Right atrium auricular region (tissue), 2 donors: ENCODE measurements at regions not wholly inside any gene's neighbourhood (a gene's known extent, or its start where the extent isn't known, plus 50 kb on each side); places are given as distances from the start of the nearest gene placed in this dataset.

Source experiments
- DNase-seq: peaks from one replicate; pipeline ENCODE4 v3.0.0-alpha.2; 2019; ENCODE audit warnings: low spot score
- H3K27ac ChIP-seq, 2 donors: fragments of 200-600 bp; sonication (generic); 1 replicate in 1 of 2; 2 replicates in 1 of 2; pipeline ENCODE4 v1.5.1; 2016 to 2019
- H3K27me3 ChIP-seq, 2 donors: fragments of 200-600 bp; sonication (generic); one replicate each; pipeline versions ENCODE4 v1.5.1 to v1.6.0; 2017 to 2019
- H3K36me3 ChIP-seq: fragments of 200-600 bp; sonication (generic); one replicate; pipeline ENCODE4 v1.5.1; 2016
- H3K4me1 ChIP-seq, 2 donors: fragments of 200-600 bp; sonication (generic); one replicate each; pipeline versions ENCODE4 v1.5.1 to v1.6.0; 2017 to 2019
- H3K4me3 ChIP-seq, 2 donors: fragments of 200-600 bp; sonication (generic); 1 replicate in 1 of 2; 2 replicates in 1 of 2; pipeline ENCODE4 v1.5.1; 2017 to 2019; ENCODE audit warnings: mild to moderate bottlenecking in 1 of 2, moderate library complexity in 1 of 2
- H3K9me3 ChIP-seq, 2 donors: fragments of 200-600 bp; sonication (generic); one replicate each; pipeline ENCODE4 v1.5.1; 2019
- TF ChIP-seq, protein P1 (sequence below), 2 donors: fragments of 200-600 bp; sonication (generic); IDR thresholded peaks; one replicate each; pipeline ENCODE4 v1.5.1; 2019; ENCODE audit warnings: antibody characterized with exemption in 2 of 2

DNA sequence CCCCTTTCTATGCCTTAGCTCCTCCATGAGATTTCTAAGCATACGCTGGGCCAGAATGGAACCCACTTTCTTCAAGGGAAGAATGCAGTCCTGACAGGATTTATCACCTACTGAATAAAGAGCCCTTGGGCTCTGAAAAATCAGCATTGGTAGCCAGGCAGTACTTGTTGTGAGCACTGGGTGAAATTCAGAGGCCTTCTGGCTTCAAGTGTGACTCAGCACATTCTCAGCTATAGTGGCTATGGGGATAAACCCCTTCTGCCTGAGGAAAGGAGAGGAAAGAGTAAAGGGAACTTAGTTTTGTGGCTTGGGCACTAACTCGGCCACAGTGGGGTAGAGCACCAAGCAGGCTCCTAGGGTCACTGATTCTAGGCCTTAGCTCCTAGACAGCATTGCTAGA lies 574.8 kb downstream of the JRKL start:
- DNase-seq = no peak

DNA sequence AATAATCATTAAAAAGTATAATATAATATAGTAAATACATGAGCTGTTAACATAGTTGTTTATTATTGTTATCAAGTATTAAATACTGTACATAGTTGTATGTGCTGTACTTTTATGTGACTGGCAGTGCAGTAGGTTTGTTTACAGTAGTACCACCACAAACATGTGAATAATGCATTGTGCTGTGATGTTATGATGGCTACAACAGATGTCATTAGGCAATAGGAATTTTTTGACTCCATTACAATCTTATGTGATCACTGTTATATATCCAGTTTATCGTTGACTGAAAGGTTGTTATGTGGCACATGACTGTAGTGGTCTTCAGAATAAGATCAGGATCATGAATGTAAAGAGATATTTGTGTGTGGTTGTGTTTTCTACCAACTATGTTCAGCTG lies 577.8 kb downstream of the JRKL start:
- H3K4me3 ChIP-seq = no peak overlapping the region
- no peaks in the 10 kb centered on the region for H3K36me3 ChIP-seq
- H3K4me1 ChIP-seq = no peaks in the 10 kb centered on the region
- H3K9me3 ChIP-seq = no peaks in the 10 kb centered on the region
- DNase-seq = no peak
- no peaks in the 10 kb centered on the region for H3K27me3 ChIP-seq
- no peak overlapping the region for H3K27ac ChIP-seq
- TF ChIP-seq, protein P1, sequence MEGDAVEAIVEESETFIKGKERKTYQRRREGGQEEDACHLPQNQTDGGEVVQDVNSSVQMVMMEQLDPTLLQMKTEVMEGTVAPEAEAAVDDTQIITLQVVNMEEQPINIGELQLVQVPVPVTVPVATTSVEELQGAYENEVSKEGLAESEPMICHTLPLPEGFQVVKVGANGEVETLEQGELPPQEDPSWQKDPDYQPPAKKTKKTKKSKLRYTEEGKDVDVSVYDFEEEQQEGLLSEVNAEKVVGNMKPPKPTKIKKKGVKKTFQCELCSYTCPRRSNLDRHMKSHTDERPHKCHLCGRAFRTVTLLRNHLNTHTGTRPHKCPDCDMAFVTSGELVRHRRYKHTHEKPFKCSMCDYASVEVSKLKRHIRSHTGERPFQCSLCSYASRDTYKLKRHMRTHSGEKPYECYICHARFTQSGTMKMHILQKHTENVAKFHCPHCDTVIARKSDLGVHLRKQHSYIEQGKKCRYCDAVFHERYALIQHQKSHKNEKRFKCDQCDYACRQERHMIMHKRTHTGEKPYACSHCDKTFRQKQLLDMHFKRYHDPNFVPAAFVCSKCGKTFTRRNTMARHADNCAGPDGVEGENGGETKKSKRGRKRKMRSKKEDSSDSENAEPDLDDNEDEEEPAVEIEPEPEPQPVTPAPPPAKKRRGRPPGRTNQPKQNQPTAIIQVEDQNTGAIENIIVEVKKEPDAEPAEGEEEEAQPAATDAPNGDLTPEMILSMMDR (IDR thresholded peaks at IDR 0.05) = no peak

More for the DNA sequence above, 574.8 kb downstream of the JRKL start:
- Histone ChIP-seq H3K4me3 (no peak overlapping the region), H3K27ac (no peak overlapping the region), H3K4me1 (no peaks in the 10 kb centered on the region), H3K9me3 (no peaks in the 10 kb centered on the region), H3K36me3 (no peaks in the 10 kb centered on the region), H3K27me3 (no peaks in the 10 kb centered on the region)
- TF ChIP-seq, protein P1 (IDR thresholded peaks at IDR 0.05) = no peak

DNA sequence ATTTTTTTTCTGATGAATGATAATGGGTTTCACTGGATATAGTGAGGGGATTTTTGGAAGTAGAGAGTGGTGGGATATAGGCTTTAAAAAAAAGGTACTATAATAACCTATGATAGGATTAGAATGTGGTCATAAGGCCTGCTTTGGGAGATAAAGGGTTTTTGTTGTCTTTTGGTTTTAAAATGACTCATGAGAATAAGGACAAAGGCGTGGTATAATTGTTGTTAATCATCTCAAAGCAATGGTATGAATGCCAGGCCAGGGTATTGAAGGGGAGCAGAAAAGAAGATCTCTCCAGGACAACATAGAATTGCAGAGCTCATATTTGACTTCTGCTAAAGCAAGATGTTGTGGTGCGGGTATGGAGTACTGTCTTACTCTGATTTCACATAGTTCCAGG lies 579.4 kb downstream of the JRKL start:
- no peak for DNase-seq
- Histone ChIP-seq H3K9me3 (no peaks in the 10 kb centered on the region), H3K27me3 (no peaks in the 10 kb centered on the region), H3K4me1 (no peaks in the 10 kb centered on the region), H3K36me3 (no peaks in the 10 kb centered on the region), H3K4me3 (no peak overlapping the region), H3K27ac (no peak overlapping the region)
- TF ChIP-seq, protein P1 (IDR thresholded peaks at IDR 0.05) = no peak

DNA sequence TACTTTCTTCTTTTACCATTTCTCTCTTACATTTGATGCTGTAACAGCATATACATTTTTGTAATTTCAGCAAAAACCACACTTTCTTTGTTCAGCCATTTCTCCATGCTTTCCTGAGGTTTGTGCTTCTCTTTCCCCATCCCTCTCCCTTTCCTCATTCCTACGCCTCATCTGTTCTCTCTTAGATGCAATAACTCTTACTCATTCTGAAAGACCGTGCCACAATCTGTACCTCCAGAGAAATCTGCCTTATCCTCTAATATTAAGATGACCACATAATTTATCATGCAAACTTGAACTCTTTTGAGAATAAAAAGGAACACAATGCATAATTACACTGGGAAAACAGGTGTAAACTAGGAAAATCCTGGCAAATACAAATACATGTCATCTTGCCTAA lies 588.9 kb downstream of the JRKL start:
- no peak overlapping the region for H3K27ac ChIP-seq
- TF ChIP-seq, protein P1 (IDR thresholded peaks at IDR 0.05) = no peak
- H3K27me3 ChIP-seq = no peaks in the 10 kb centered on the region
- no peak overlapping the region for H3K4me3 ChIP-seq
- no peak for DNase-seq
- no peaks in the 10 kb centered on the region for H3K4me1 ChIP-seq
- H3K36me3 ChIP-seq = no peaks in the 10 kb centered on the region
- no peaks in the 10 kb centered on the region for H3K9me3 ChIP-seq

DNA sequence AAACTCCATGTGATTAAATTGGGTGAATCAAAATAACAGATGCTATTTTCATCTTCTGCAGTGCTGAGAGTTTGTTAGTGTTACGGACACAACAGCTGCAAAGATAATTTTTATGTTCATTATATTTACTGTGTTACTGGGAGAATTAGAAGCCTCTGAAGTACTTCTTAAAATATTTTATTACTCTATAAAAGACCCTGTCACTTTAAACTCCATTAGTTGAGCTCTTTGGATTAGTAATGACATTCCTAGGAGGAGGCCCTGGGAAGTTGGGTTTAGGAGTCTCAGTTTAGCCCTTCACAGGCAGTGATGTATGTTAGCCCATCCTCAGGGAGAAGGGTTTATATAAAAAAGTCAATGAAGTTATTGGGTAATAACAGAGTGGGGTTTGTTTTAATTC lies 596.7 kb downstream of the JRKL start:
- TF ChIP-seq, protein P1 (IDR thresholded peaks at IDR 0.05) = no peak

DNA sequence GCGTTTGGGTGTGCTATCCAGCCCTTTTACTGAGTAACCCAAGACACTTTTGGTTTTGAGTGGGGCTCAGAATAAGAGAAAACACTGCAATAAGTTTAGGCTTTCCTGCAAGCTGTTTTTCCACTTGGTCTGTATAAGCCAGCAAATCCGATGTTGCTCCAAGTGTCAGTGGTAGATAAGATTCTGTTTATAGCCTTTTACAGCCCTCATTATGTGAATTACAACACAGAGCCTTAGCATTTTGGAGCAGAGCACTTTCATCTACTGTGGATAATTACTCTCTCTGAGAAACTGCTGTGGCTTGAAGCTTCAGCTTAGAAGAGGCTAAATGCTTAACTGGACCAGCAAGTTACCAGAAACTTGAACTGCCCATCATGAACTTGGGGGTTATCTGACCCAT lies 601.1 kb downstream of the JRKL start:
- Histone ChIP-seq H3K36me3 (no peaks in the 10 kb centered on the region), H3K4me3 (no peak overlapping the region), H3K27me3 (no peaks in the 10 kb centered on the region), H3K27ac (no peak overlapping the region), H3K4me1 (no peaks in the 10 kb centered on the region), H3K9me3 (no peaks in the 10 kb centered on the region)
- TF ChIP-seq, protein P1 (IDR thresholded peaks at IDR 0.05) = no peak
- no peak for DNase-seq

More for the DNA sequence above, 596.7 kb downstream of the JRKL start:
- no peak overlapping the region for H3K27ac ChIP-seq
- H3K9me3 ChIP-seq = no peaks in the 10 kb centered on the region
- no peaks in the 10 kb centered on the region for H3K36me3 ChIP-seq
- no peaks in the 10 kb centered on the region for H3K4me1 ChIP-seq
- H3K4me3 ChIP-seq = no peak overlapping the region
- DNase-seq = no peak
- H3K27me3 ChIP-seq = no peaks in the 10 kb centered on the region
